ENCODE measurements at regions not wholly inside any gene's neighbourhood (a gene's known extent, or its start where the extent isn't known, plus 50 kb on each side); places are given as distances from the start of the nearest gene placed in this dataset.

DNA sequence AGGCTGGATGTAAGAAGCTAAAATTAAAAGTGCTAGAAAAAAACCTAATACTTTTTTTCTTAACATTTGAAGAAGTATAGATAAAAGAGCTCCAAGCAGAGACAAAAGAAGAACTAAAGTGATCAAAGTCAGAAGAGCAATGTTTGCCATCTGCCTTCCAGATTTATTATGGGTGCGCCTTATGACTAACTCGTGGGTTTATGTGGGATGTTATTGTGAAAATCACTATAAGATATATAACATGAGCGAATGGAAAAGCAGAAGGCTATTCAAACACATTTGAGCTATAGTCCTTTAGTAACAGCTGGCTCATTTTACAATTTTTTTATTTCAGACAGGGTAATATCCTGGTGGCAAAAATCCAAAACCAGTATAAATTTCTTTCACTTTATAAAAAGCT, 1040.7 kb downstream of the RAPGEF2 start:
- TF ChIP-seq GATA3 (IDR thresholded peaks at IDR 0.05; ENCODE audit: low read depth, low read length): no peak
- TF ChIP-seq GATA2 (IDR thresholded peaks at IDR 0.05; ENCODE audit: low read depth, low read length): no peak
